Spleen (tissue), 11 donors: ENCODE measurements at regions not wholly inside any gene's neighbourhood (a gene's known extent, or its start where the extent isn't known, plus 50 kb on each side); places are given as distances from the start of the nearest gene placed in this dataset.

Experiments used
- DNase-seq: peaks from one replicate; pipeline ENCODE4 v3.0.0-alpha.2; 2020
- H3K27ac ChIP-seq, 8 donors: fragments of 200-600 bp; sonication (generic) in 7 of 8; 1 replicate in 4 of 8; 2 replicates in 4 of 8; pipeline versions ENCODE4 v1.5.0 to v1.8.0; 2016 to 2021; ENCODE audit warnings: inconsistent platforms in 4 of 8, mild to moderate bottlenecking in 4 of 8, moderate library complexity in 1 of 8
- H3K27me3 ChIP-seq, 7 donors: fragments of 200-600 bp; sonication (generic) in 6 of 7; replicated peaks in 1 of 7; 1 replicate in 4 of 7; 2 replicates in 3 of 7; pipeline versions ENCODE4 v1.5.0 to v1.8.0; 2016 to 2021; ENCODE audit warnings: inconsistent platforms in 3 of 7, mild to moderate bottlenecking in 1 of 7
- H3K36me3 ChIP-seq, 6 donors: fragments of 200-600 bp; sonication (generic) in 5 of 6; 1 replicate in 4 of 6; 2 replicates in 2 of 6; pipeline versions ENCODE4 v1.5.0 to v1.8.0; 2016 to 2021; ENCODE audit warnings: inconsistent platforms in 2 of 6
- H3K4me1 ChIP-seq, 6 donors: fragments of 200-600 bp; sonication (generic) in 5 of 6; 1 replicate in 3 of 6; 2 replicates in 3 of 6; pipeline versions ENCODE4 v1.5.0 to v1.8.0; 2016 to 2021; ENCODE audit warnings: inconsistent platforms in 3 of 6
- H3K4me3 ChIP-seq, 8 donors: fragments of 200-600 bp; sonication (generic) in 7 of 8; 1 replicate in 4 of 8; 2 replicates in 4 of 8; pipeline versions ENCODE4 v1.5.0 to v1.8.0; 2016 to 2021; ENCODE audit warnings: inconsistent platforms in 4 of 8, mild to moderate bottlenecking in 4 of 8, moderate library complexity in 2 of 8
- H3K9me3 ChIP-seq, 8 donors: fragments of 200-600 bp; sonication (generic) in 7 of 8; 1 replicate in 4 of 8; 2 replicates in 4 of 8; pipeline versions ENCODE4 v1.5.0 to v1.8.0; 2016 to 2021; ENCODE audit warnings: inconsistent platforms in 4 of 8
- CTCF ChIP-seq, 11 experiments: fragments of 200-600 bp in 7 of 11; fragments of 450-650 bp in 4 of 11; sonication (generic) in 4 of 11; IDR thresholded peaks in 8 of 11; conservative IDR thresholded peaks in 3 of 11; 1 replicate in 7 of 11; 2 replicates in 4 of 11; pipeline versions ENCODE4 v1.4.0 to v1.8.0; 2016 to 2021; ENCODE audit warnings: antibody characterized with exemption in 11 of 11, inconsistent platforms in 4 of 11, mild to moderate bottlenecking in 1 of 11
- POLR2A ChIP-seq, 3 donors: fragments of 450-650 bp; IDR thresholded peaks; one replicate each; pipeline ENCODE4 v1.5.1; 2017; ENCODE audit warnings: antibody characterized with exemption in 3 of 3, mild to moderate bottlenecking in 1 of 3
- POLR2AphosphoS5 ChIP-seq, 3 donors: sonication (generic); formaldehyde crosslinking; IDR thresholded peaks; one replicate each; pipeline ENCODE4 v1.5.1; 2017; ENCODE audit warnings: antibody characterized with exemption in 3 of 3
- WGBS, 5 donors: extraction: QIAGEN DNeasy Blood & Tissue Kit in 3 of 5; methylation state at CpG; one replicate each; pipeline versions ENCODE4 v1.1.5 to v1.1.7; 2013 to 2018; 5-methylcytosine and 5-hydroxymethylcytosine counted together
- intact Hi-C: fragments of 100-400 bp; cut with DNase I; formaldehyde crosslinking; loops from one replicate; pipeline ENCODE4 v1.15.0; 2023; ENCODE audit warnings: low total_unique reads
- donor health status: healthy with polysubstance abuse.
- donor health status: DM: no; HTN: no; CAD: no; lungs with moderate emphysema.
- donor health status: DM: no; HTN: no; CAD: no.
- donor health status: Bipolar disorder and iron deficiency.
- donor health status: healthy.
- donor health status: DM: no; HTN: no; CAD: no.
- donor health status: DM: yes; HTN: yes; CAD: no.

GRCh38 chr11:107157146-107157808 is 139.0 kb upstream of the GUCY1A2 start:
- H3K4me1 ChIP-seq = no peaks in the 10 kb centered on the region
- TF ChIP-seq POLR2AphosphoS5 (IDR thresholded peaks at IDR 0.05) (no peak), CTCF (IDR thresholded peaks at IDR 0.05 in 8 of 11, conservative IDR thresholded peaks at IDR 0.05 in 3 of 11) (no peak), POLR2A (IDR thresholded peaks at IDR 0.05) (no peak)
- no peaks in the 10 kb centered on the region for H3K27me3 ChIP-seq
- H3K36me3 ChIP-seq = no peaks in the 10 kb centered on the region
- no peak overlapping the region for H3K4me3 ChIP-seq
- intact Hi-C loops = no loop called here
- H3K9me3 ChIP-seq = no peaks in the 10 kb centered on the region
- H3K27ac ChIP-seq = no peak overlapping the region
- 48 to 74% (median 65%) methylated on average over 3 of the region's 3 CpGs for WGBS, 5 donors
- no peak for DNase-seq

- Histone ChIP-seq H3K36me3 (no peaks in the 10 kb centered on the region), H3K9me3 (no peaks in the 10 kb centered on the region), H3K4me3 (no peak overlapping the region), H3K27me3 (no peaks in the 10 kb centered on the region), H3K27ac (no peak overlapping the region), H3K4me1 (no peaks in the 10 kb centered on the region)
- DNase-seq = no peak
- TF ChIP-seq POLR2A (IDR thresholded peaks at IDR 0.05) (no peak), POLR2AphosphoS5 (IDR thresholded peaks at IDR 0.05) (no peak), CTCF (IDR thresholded peaks at IDR 0.05 in 8 of 11, conservative IDR thresholded peaks at IDR 0.05 in 3 of 11) (no peak)
- intact Hi-C loops = no loop called here
Measured at GRCh38 chr11:107151579-107151978, 133.3 kb upstream of the GUCY1A2 start.

GRCh38 chr11:107151158-107151557 is 132.9 kb upstream of the GUCY1A2 start:
- Histone ChIP-seq H3K27ac (no peak overlapping the region), H3K36me3 (no peaks in the 10 kb centered on the region), H3K9me3 (no peaks in the 10 kb centered on the region), H3K4me1 (no peaks in the 10 kb centered on the region), H3K27me3 (no peaks in the 10 kb centered on the region), H3K4me3 (no peak overlapping the region)
- no peak for DNase-seq
- TF ChIP-seq CTCF (IDR thresholded peaks at IDR 0.05 in 8 of 11, conservative IDR thresholded peaks at IDR 0.05 in 3 of 11) (no peak), POLR2A (IDR thresholded peaks at IDR 0.05) (no peak), POLR2AphosphoS5 (IDR thresholded peaks at IDR 0.05) (no peak)
- intact Hi-C loops = no loop called here
- WGBS, 5 donors = 62 to 82% (median 76%) methylated on average over 2 of the region's 2 CpGs

GRCh38 chr11:107140983-107141382 is 122.7 kb upstream of the GUCY1A2 start:
- no peaks in the 10 kb centered on the region for H3K27me3 ChIP-seq
- no peaks in the 10 kb centered on the region for H3K4me1 ChIP-seq
- peaks cover 0 to 21% (median 12%) of the 10 kb centered on the region in 8 donors for H3K9me3 ChIP-seq
- H3K36me3 ChIP-seq = no peaks in the 10 kb centered on the region
- WGBS, 5 donors = 78 to 83% (median 80%) methylated on average over 3 of the region's 3 CpGs
- no peak overlapping the region for H3K4me3 ChIP-seq
- DNase-seq = no peak
- H3K27ac ChIP-seq = no peak overlapping the region
- TF ChIP-seq POLR2AphosphoS5 (IDR thresholded peaks at IDR 0.05) (no peak), CTCF (IDR thresholded peaks at IDR 0.05 in 8 of 11, conservative IDR thresholded peaks at IDR 0.05 in 3 of 11) (no peak), POLR2A (IDR thresholded peaks at IDR 0.05) (no peak)
- intact Hi-C loops = no loop called here
